IMR-90 (cell line): ENCODE measurements at regions not wholly inside any gene's neighbourhood (a gene's known extent, or its start where the extent isn't known, plus 50 kb on each side); places are given as distances from the start of the nearest gene placed in this dataset.

Source experiments
- ATAC-seq: fragments of 200-7000 bp; cut with Tn5 transposase; 2 replicates; pipeline ENCODE4 v1.9.1; 2020; ENCODE audit warnings: low read depth, mild to moderate bottlenecking, moderate library complexity
- BruUV-seq: library from RNA; stranded (reverse); fragments of 400-500 nt; replicated peaks from 2 replicates; lab custom pipeline; 2021; lab: Mats Ljungman, UMichigan
- CTCF ChIA-PET: fragments of 300-600 bp; formaldehyde crosslinking; extraction: SDS; loops from one replicate; lab custom pipeline; 2021; ENCODE audit warnings: antibody characterized with exemption; lab: Yijun Ruan, JAX
- POLR2A ChIA-PET: fragments of 300-600 bp; sonication (Branson Sonifier 250); formaldehyde crosslinking; loops from one replicate; lab custom pipeline; 2022; ENCODE audit warnings: antibody characterized with exemption; ENCODE audit not compliant: unreplicated experiment; lab: Charles Lee
- DNase-seq: peaks from one replicate; pipeline ENCODE4 v3.0.0; 2013
- H2AFZ ChIP-seq: replicated peaks from 2 replicates; pipeline ENCODE3; 2013; ENCODE audit warnings: low read length, mild to moderate bottlenecking; ENCODE audit not compliant: poor library complexity
- H2AK5ac ChIP-seq: 2 replicates; pipeline ENCODE4 v1.6.1; 2013; ENCODE audit warnings: low read depth, low read length, inconsistent platforms
- H2AK9ac ChIP-seq: replicated peaks from 2 replicates; pipeline ENCODE3; 2013; ENCODE audit warnings: mild to moderate bottlenecking, low read depth, low read length, moderate library complexity; ENCODE audit not compliant: poor library complexity
- H2BK120ac ChIP-seq: 2 replicates; pipeline ENCODE4 v1.6.1; 2013; ENCODE audit warnings: low read depth, low read length, inconsistent platforms
- H2BK15ac ChIP-seq: 3 replicates; pipeline ENCODE4 v1.6.1; 2013; ENCODE audit warnings: low read depth, low read length, inconsistent platforms
- H2BK20ac ChIP-seq: 2 replicates; pipeline ENCODE4 v1.6.1; 2013; ENCODE audit warnings: low read depth, mild to moderate bottlenecking, inconsistent platforms, low read length, moderate library complexity
- H2BK5ac ChIP-seq: 2 replicates; pipeline ENCODE4 v1.6.1; 2013; ENCODE audit warnings: mild to moderate bottlenecking, low read depth, low read length, inconsistent platforms; ENCODE audit not compliant: poor library complexity, severe bottlenecking
- H3K14ac ChIP-seq: replicated peaks from 2 replicates; pipeline ENCODE4 v1.6.1; 2013; ENCODE audit warnings: low read depth, low read length, inconsistent platforms
- H3K18ac ChIP-seq: 2 replicates; pipeline ENCODE4 v1.6.1; 2013; ENCODE audit warnings: low read depth, low read length, control low read depth
- H3K23ac ChIP-seq: 2 replicates; pipeline ENCODE4 v1.6.1; 2013; ENCODE audit warnings: low read depth, low read length, inconsistent platforms
- H3K27ac ChIP-seq: 2 replicates; pipeline ENCODE4 v1.5.1; 2013; ENCODE audit warnings: mild to moderate bottlenecking, control low read depth, low read length; ENCODE audit not compliant: insufficient read depth
- H3K27me3 ChIP-seq: 2 replicates; pipeline ENCODE4 v1.6.1; 2013; ENCODE audit warnings: low read length; ENCODE audit not compliant: control insufficient read depth, insufficient read depth
- H3K36me3 ChIP-seq: 2 replicates; pipeline ENCODE4 v1.6.1; 2013; ENCODE audit warnings: low read length, mixed read lengths; ENCODE audit not compliant: control insufficient read depth, insufficient read depth
- H3K4ac ChIP-seq: 2 replicates; pipeline ENCODE4 v1.6.1; 2013; ENCODE audit warnings: low read depth, low read length, inconsistent platforms
- H3K4me1 ChIP-seq: 2 replicates; pipeline ENCODE4 v1.6.1; 2013; ENCODE audit warnings: low read length, mixed read lengths; ENCODE audit not compliant: control insufficient read depth, insufficient read depth
- H3K4me2 ChIP-seq: 2 replicates; pipeline ENCODE4 v1.6.1; 2013; ENCODE audit warnings: low read depth, mild to moderate bottlenecking, control low read depth, low read length, moderate library complexity
- H3K4me3 ChIP-seq: 2 replicates; pipeline ENCODE4 v1.5.1; 2013; ENCODE audit warnings: low read depth, mild to moderate bottlenecking, control low read depth, low read length, moderate library complexity; ENCODE audit not compliant: insufficient read depth
- H3K56ac ChIP-seq: 2 replicates; pipeline ENCODE4 v1.6.1; 2013; ENCODE audit warnings: low read length, inconsistent platforms; ENCODE audit not compliant: insufficient read depth; ENCODE audit errors: extremely low read depth
- H3K79me1 ChIP-seq, 2 experiments: 2 replicates each; pipeline ENCODE4 v1.6.1; 2013; ENCODE audit warnings: low read length in 2 of 2, inconsistent platforms in 1 of 2, low read depth in 1 of 2
- H3K9ac ChIP-seq: 2 replicates; pipeline ENCODE4 v1.6.1; 2013; ENCODE audit warnings: low read depth, low read length, control low read depth
- H3K9me1 ChIP-seq: 2 replicates; pipeline ENCODE4 v1.6.1; 2013; ENCODE audit warnings: low read length, inconsistent platforms; ENCODE audit not compliant: insufficient read depth
- H3K9me3 ChIP-seq: 2 replicates; pipeline ENCODE4 v1.6.1; 2013; ENCODE audit warnings: low read length; ENCODE audit not compliant: control insufficient read depth, insufficient read depth
- H4K20me1 ChIP-seq: 2 replicates; pipeline ENCODE4 v1.6.1; 2013; ENCODE audit warnings: low read length, inconsistent platforms; ENCODE audit not compliant: insufficient read depth
- H4K5ac ChIP-seq: 2 replicates; pipeline ENCODE4 v1.6.1; 2013; ENCODE audit warnings: mild to moderate bottlenecking, low read depth, low read length, control low read depth
- H4K8ac ChIP-seq, 2 experiments: 2 replicates each; pipeline ENCODE4 v1.6.1; 2013; ENCODE audit warnings: low read depth in 2 of 2, low read length in 2 of 2, control low read depth in 1 of 2, inconsistent platforms in 1 of 2
- H4K91ac ChIP-seq: 2 replicates; pipeline ENCODE4 v1.6.1; 2013; ENCODE audit warnings: low read depth, low read length, inconsistent platforms; ENCODE audit not compliant: insufficient read depth
- BHLHE40 ChIP-seq: fragments of 150-350 bp; IDR thresholded peaks from 2 replicates; pipeline ENCODE4 v1.6.1; 2016; ENCODE audit warnings: mild to moderate bottlenecking, low read depth, low read length
- CEBPB ChIP-seq: IDR thresholded peaks from 2 replicates; pipeline ENCODE4 v1.6.1; 2012; ENCODE audit warnings: low read depth, low read length, improper control_type of control experiment
- CHD1 ChIP-seq: IDR thresholded peaks from 2 replicates; pipeline ENCODE4 v1.6.1; 2012; ENCODE audit warnings: low read depth, low read length, improper control_type of control experiment
- CTCF ChIP-seq: conservative IDR thresholded peaks from 2 replicates; pipeline ENCODE4 v1.5.1; 2012; ENCODE audit warnings: mild to moderate bottlenecking, low read depth, low read length, improper control_type of control experiment
- ELK1 ChIP-seq: fragments of 150-350 bp; IDR thresholded peaks from 2 replicates; pipeline ENCODE4 v1.6.1; 2016; ENCODE audit warnings: low read depth, mild to moderate bottlenecking, low read length, moderate library complexity, borderline replicate concordance
- FOS ChIP-seq: fragments of 150-350 bp; IDR thresholded peaks from 2 replicates; pipeline ENCODE4 v1.6.1; 2016; ENCODE audit warnings: low read depth, low read length
- MAFK ChIP-seq: IDR thresholded peaks from 2 replicates; pipeline ENCODE4 v1.6.1; 2012; ENCODE audit warnings: low read depth, low read length, improper control_type of control experiment
- MAZ ChIP-seq: IDR thresholded peaks from 2 replicates; pipeline ENCODE4 v1.6.1; 2012; ENCODE audit warnings: low read depth, mild to moderate bottlenecking, low read length, improper control_type of control experiment, moderate library complexity, borderline replicate concordance
- MXI1 ChIP-seq: IDR thresholded peaks from 2 replicates; pipeline ENCODE4 v1.6.1; 2012; ENCODE audit warnings: low read depth, mild to moderate bottlenecking, low read length, moderate library complexity, borderline replicate concordance
- NFE2L2 ChIP-seq: fragments of 150-350 bp; IDR thresholded peaks from 2 replicates; pipeline ENCODE4 v1.6.1; 2016; ENCODE audit warnings: low read depth, mild to moderate bottlenecking, low read length
- POLR2A ChIP-seq: IDR thresholded peaks from 2 replicates; pipeline ENCODE4 v1.6.1; 2012; ENCODE audit warnings: mild to moderate bottlenecking, low read depth, low read length
- RAD21 ChIP-seq: IDR thresholded peaks from 2 replicates; pipeline ENCODE4 v1.6.1; 2012; ENCODE audit warnings: low read length, improper control_type of control experiment
- RCOR1 ChIP-seq: IDR thresholded peaks from 2 replicates; pipeline ENCODE4 v1.6.1; 2012; ENCODE audit warnings: mild to moderate bottlenecking, low read length, improper control_type of control experiment; ENCODE audit not compliant: insufficient replicate concordance
- RFX5 ChIP-seq: IDR thresholded peaks from 2 replicates; pipeline ENCODE4 v1.8.0; 2012; ENCODE audit warnings: low read depth, mild to moderate bottlenecking, low read length, moderate library complexity
- SMC3 ChIP-seq: fragments of 150-350 bp; IDR thresholded peaks from 2 replicates; pipeline ENCODE4 v1.6.1; 2016; ENCODE audit warnings: low read depth, mild to moderate bottlenecking, antibody characterized with exemption, low read length, moderate library complexity
- USF2 ChIP-seq: fragments of 150-350 bp; IDR thresholded peaks from 2 replicates; pipeline ENCODE4 v1.6.1; 2017; ENCODE audit warnings: mild to moderate bottlenecking, antibody characterized with exemption, low read length, low read depth
- WGBS, 2 experiments: methylation state at CpG; one replicate each; pipeline versions ENCODE4 v1.1.5 to v1.1.7; 2013; ENCODE audit warnings: missing lambda C conversion rate in 2 of 2; ENCODE audit not compliant: insufficient read length in 1 of 2; ENCODE audit errors: extremely low coverage in 2 of 2; 5-methylcytosine and 5-hydroxymethylcytosine counted together
- dilution Hi-C: fragments of 300-500 bp; cut with HindIII; formaldehyde crosslinking; loops from one replicate; pipeline ENCODE4 v1.14.3; 2018; ENCODE audit warnings: low sequenced_read_pairs; ENCODE audit not compliant: unreplicated experiment
- in situ Hi-C: fragments of 300-500 bp; cut with MboI; formaldehyde crosslinking; loops from 3 replicates; pipeline ENCODE4 v1.14.3; 2019; ENCODE audit warnings: low sequenced_read_pairs, inconsistent platforms, mixed read lengths
- intact Hi-C: fragments of 100-400 bp; cut with micrococcal nuclease; formaldehyde crosslinking; loops from 2 replicates; pipeline ENCODE4 v1.10.0; 2022

- H3K18ac ChIP-seq: no peak overlapping the region
- H4K91ac ChIP-seq: no peak overlapping the region
- in situ Hi-C loops: no loop called here
- no peak overlapping the region for H3K14ac ChIP-seq
- intact Hi-C loops: no loop called here
- no CpG with 5 or more reads among the region's 5 CpGs for WGBS, 2 experiments
- no peak for DNase-seq
- no peaks in the 10 kb centered on the region for H4K20me1 ChIP-seq
- BruUV-seq: no TSS peak
- no peaks in the 10 kb centered on the region for H3K27me3 ChIP-seq
- H3K79me1 ChIP-seq: no peaks in the 10 kb centered on the region
- H3K23ac ChIP-seq: no peak overlapping the region
- dilution Hi-C loops: no loop called here
- H3K36me3 ChIP-seq: no peaks in the 10 kb centered on the region
- H3K4me2 ChIP-seq: no peak overlapping the region
- H2AK5ac ChIP-seq: no peak overlapping the region
- no peak overlapping the region for H2AFZ ChIP-seq
- TF ChIP-seq MAZ (no peak), SMC3 (no peak), CHD1 (no peak), USF2 (no peak), RFX5 (no peak), MXI1 (no peak), RAD21 (no peak), CEBPB (no peak), ELK1 (no peak), POLR2A (no peak), FOS (no peak), BHLHE40 (no peak), CTCF (no peak), NFE2L2 (no peak), MAFK (no peak), RCOR1 (no peak)
- no peaks in the 10 kb centered on the region for H3K9me3 ChIP-seq
- H2AK9ac ChIP-seq: no peak overlapping the region
- H2BK15ac ChIP-seq: no peak overlapping the region
- ATAC-seq: no peak
- H2BK5ac ChIP-seq: no peak overlapping the region
- H2BK20ac ChIP-seq: no peak overlapping the region
- no peak overlapping the region for H3K4ac ChIP-seq
- CTCF ChIA-PET: no interaction called here
- H4K8ac ChIP-seq: no peak overlapping the region
- no peak overlapping the region for H3K9ac ChIP-seq
- POLR2A ChIA-PET: no interaction called here
- no peak overlapping the region for H3K4me3 ChIP-seq
- no peak overlapping the region for H3K27ac ChIP-seq
- H3K56ac ChIP-seq: no peak overlapping the region
- H3K9me1 ChIP-seq: no peaks in the 10 kb centered on the region
- H4K5ac ChIP-seq: no peak overlapping the region
- no peaks in the 10 kb centered on the region for H3K4me1 ChIP-seq
- H2BK120ac ChIP-seq: no peak overlapping the region
Observed at GRCh38 chr7:12905671-12906070, 218.2 kb downstream of the ARL4A start.
